ENCODE measurements at regions not wholly inside any gene's neighbourhood (a gene's known extent, or its start where the extent isn't known, plus 50 kb on each side); places are given as distances from the start of the nearest gene placed in this dataset.

GRCh38 chr20:11076434-11077105, 402.8 kb upstream of the JAG1 start:
- TF ChIP-seq EP300 (IDR thresholded peaks at IDR 0.05) = no peak
- TF ChIP-seq CTCF (IDR thresholded peaks at IDR 0.05) = no peak
